HepG2 (cell line): ENCODE measurements at regions not wholly inside any gene's neighbourhood (a gene's known extent, or its start where the extent isn't known, plus 50 kb on each side); places are given as distances from the start of the nearest gene placed in this dataset.

Source experiments
- CHD2 ChIP-seq: IDR thresholded peaks from 2 replicates; pipeline ENCODE4 v1.6.1; 2011; ENCODE audit warnings: low read depth, low read length, improper control_type of control experiment
- ESRRA ChIP-seq: sonication (generic); formaldehyde crosslinking; IDR thresholded peaks from 2 replicates; pipeline ENCODE4 v1.5.1; 2020; ENCODE audit warnings: mild to moderate bottlenecking, low read depth, missing genetic modification reagents
- TAF1 ChIP-seq: sonication (generic); formaldehyde crosslinking; IDR thresholded peaks from 2 replicates; pipeline ENCODE4 v1.4.0; 2020; ENCODE audit warnings: missing genetic modification reagents

GRCh38 chr10:118216020-118216419, 126.1 kb downstream of the FAM204A start:
- no peak for TF ChIP-seq CHD2
- TF ChIP-seq ESRRA (CRISPR knock-in tag), result no peak
- no peak for TF ChIP-seq TAF1
